DOHH2 (cell line): ENCODE measurements at regions not wholly inside any gene's neighbourhood (a gene's known extent, or its start where the extent isn't known, plus 50 kb on each side); places are given as distances from the start of the nearest gene placed in this dataset.
"Not testable (repeated sequence)": the region's sequence is repeated elsewhere in the genome, so short reads cannot be mapped to it uniquely, and the experiment has no call there.

Experiments
- H3F3A ChIP-seq: fragments of 200-600 bp; sonication (generic), shearing (Covaris generic); 2 replicates; pipeline ENCODE4 v1.6.0; 2016; ENCODE audit warnings: antibody characterized with exemption, mild to moderate bottlenecking; ENCODE audit not compliant: control insufficient read depth, insufficient read depth
- H3K27ac ChIP-seq: fragments of 200-600 bp; sonication (generic); 2 replicates; pipeline ENCODE4 v1.5.1; 2014; ENCODE audit warnings: low read depth, mild to moderate bottlenecking, low read length, moderate library complexity
- H3K27me3 ChIP-seq: fragments of 200-600 bp; sonication (generic); 2 replicates; pipeline ENCODE4 v1.6.1; 2014; ENCODE audit warnings: mild to moderate bottlenecking, low read length, mixed read lengths; ENCODE audit not compliant: control insufficient read depth
- H3K36me3 ChIP-seq: fragments of 200-600 bp; sonication (generic); 2 replicates; pipeline ENCODE4 v1.6.1; 2014; ENCODE audit warnings: mild to moderate bottlenecking, low read length, moderate library complexity, mixed read lengths; ENCODE audit not compliant: control insufficient read depth
- H3K4me1 ChIP-seq: fragments of 200-600 bp; sonication (generic); 2 replicates; pipeline ENCODE4 v1.6.1; 2014; ENCODE audit warnings: mild to moderate bottlenecking, low read length, mixed read lengths; ENCODE audit not compliant: control insufficient read depth
- H3K4me2 ChIP-seq: fragments of 200-600 bp; sonication (generic); 2 replicates; pipeline ENCODE4 v1.6.0; 2014; ENCODE audit warnings: mild to moderate bottlenecking, low read length, moderate library complexity
- H3K4me3 ChIP-seq: fragments of 200-600 bp; sonication (generic); 2 replicates; pipeline ENCODE4 v1.5.1; 2014; ENCODE audit warnings: mild to moderate bottlenecking, low read length, mixed read lengths
- H3K79me2 ChIP-seq: fragments of 200-600 bp; sonication (generic); 2 replicates; pipeline ENCODE4 v1.6.1; 2014; ENCODE audit warnings: mild to moderate bottlenecking, low read length, mixed read lengths; ENCODE audit not compliant: control insufficient read depth
- H3K9me2 ChIP-seq: fragments of 200-600 bp; sonication (generic); replicated peaks from 2 replicates; pipeline ENCODE4 v1.6.1; 2014; ENCODE audit warnings: mild to moderate bottlenecking, low read length, mixed read lengths; ENCODE audit not compliant: control insufficient read depth
- H3K9me3 ChIP-seq: fragments of 200-600 bp; sonication (generic); 2 replicates; pipeline ENCODE4 v1.6.1; 2014; ENCODE audit warnings: antibody characterized with exemption, low read length, mixed read lengths; ENCODE audit not compliant: control insufficient read depth, insufficient read depth
- H4K20me1 ChIP-seq: fragments of 200-600 bp; sonication (generic); 2 replicates; pipeline ENCODE4 v1.6.0; 2014; ENCODE audit warnings: low read depth, mild to moderate bottlenecking, antibody characterized with exemption, low read length, moderate library complexity; ENCODE audit not compliant: control insufficient read depth, insufficient read depth
- CTCF ChIP-seq: fragments of 200-600 bp; sonication (generic); IDR thresholded peaks from one replicate; pipeline ENCODE4 v1.5.1; 2014; ENCODE audit warnings: antibody characterized with exemption, mild to moderate bottlenecking, low read depth, low read length; ENCODE audit not compliant: poor library complexity, severe bottlenecking
- EZH2phosphoT487 ChIP-seq: fragments of 200-600 bp; sonication (generic); IDR thresholded peaks from 2 replicates; pipeline ENCODE4 v1.6.1; 2017; ENCODE audit warnings: borderline replicate concordance, mild to moderate bottlenecking, antibody characterized with exemption, low read length, moderate library complexity, mixed read lengths

DNA sequence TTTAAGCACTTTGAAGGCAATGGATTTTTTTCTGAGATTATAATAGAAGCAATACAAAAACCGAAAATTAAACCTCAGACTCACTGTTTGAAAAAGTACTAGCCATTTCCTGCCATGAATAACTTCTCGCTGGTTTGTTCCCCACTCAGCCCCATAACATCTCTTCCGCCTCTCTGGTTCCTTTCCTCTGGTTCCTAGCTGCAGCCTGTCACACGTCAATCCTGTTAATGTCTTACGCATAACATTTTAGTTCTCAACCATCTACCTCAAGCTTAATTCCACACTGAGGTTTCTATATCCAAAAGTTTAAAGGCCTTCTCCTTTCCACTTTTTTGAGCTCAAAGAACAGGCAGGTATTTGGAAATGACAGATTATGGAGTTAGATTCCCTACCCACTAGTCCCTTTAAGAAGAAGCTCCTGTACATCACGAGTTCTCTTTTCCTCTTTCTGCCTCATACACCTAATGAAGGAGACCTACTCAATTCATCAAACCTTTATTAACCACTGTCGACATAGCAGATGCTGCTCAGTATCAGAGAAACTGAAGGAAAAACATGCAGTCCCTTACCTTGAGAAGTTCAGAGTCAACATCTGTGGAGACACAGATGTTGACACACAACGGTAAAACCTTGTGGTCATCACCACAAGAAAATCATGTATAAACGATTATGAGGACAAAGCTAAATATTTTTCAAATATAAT is 243.0 kb upstream of the PTGER4 start:
- Histone ChIP-seq H3K4me3 (no peak overlapping the region), H3K27me3 (no peaks in the 10 kb centered on the region), H3K27ac (no peak overlapping the region), H3K9me2 (no peaks in the 10 kb centered on the region), H3K4me2 (no peak overlapping the region), H4K20me1 (no peaks in the 10 kb centered on the region), H3K4me1 (0 out of 2 replicates have a peak, but pooled peaks cover 3% of the 10 kb centered on the region), H3K79me2 (no peaks in the 10 kb centered on the region), H3K9me3 (no peaks in the 10 kb centered on the region), H3F3A (no peaks in the 10 kb centered on the region), H3K36me3 (no peaks in the 10 kb centered on the region)
- no peak for TF ChIP-seq CTCF
- no peak for TF ChIP-seq EZH2phosphoT487

DNA sequence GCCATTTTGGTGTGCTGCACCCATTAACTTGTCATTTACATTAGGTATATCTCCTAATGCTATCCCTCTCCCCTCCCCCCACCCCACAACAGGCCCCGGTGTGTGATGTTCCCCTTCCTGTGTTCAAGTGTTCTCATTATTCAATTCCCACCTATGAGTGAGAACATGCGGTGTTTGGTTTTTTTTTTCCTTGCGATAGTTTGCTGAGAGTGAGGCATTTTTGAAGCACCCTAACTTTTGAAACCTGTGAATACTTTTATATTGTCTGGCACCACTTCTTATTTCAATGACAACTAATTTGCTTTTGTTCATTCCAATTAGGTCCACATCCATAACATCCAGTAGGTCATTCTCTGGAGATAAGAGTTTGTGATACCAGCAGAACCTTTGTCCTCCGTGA is 244.0 kb upstream of the PTGER4 start:
- H3K27me3 ChIP-seq, H3F3A ChIP-seq, H3K9me2 ChIP-seq, H3K4me3 ChIP-seq, H3K4me1 ChIP-seq, H3K36me3 ChIP-seq, H3K79me2 ChIP-seq, H3K9me3 ChIP-seq, H4K20me1 ChIP-seq, H3K27ac ChIP-seq, H3K4me2 ChIP-seq: not testable (repeated sequence)

- H4K20me1 ChIP-seq = no peaks in the 10 kb centered on the region
- H3F3A ChIP-seq = no peaks in the 10 kb centered on the region
- no peaks in the 10 kb centered on the region for H3K9me2 ChIP-seq
- H3K27me3 ChIP-seq = no peaks in the 10 kb centered on the region
- H3K27ac ChIP-seq = no peak overlapping the region
- TF ChIP-seq EZH2phosphoT487 (no peak), CTCF (no peak)
- no peak overlapping the region for H3K4me2 ChIP-seq
- H3K36me3 ChIP-seq = no peaks in the 10 kb centered on the region
- H3K79me2 ChIP-seq = no peaks in the 10 kb centered on the region
- no peaks in the 10 kb centered on the region for H3K9me3 ChIP-seq
- no peak overlapping the region for H3K4me3 ChIP-seq
- no peaks in the 10 kb centered on the region for H3K4me1 ChIP-seq
Measured at GRCh38 chr5:40432836-40433235, 246.9 kb upstream of the PTGER4 start.

- H3K4me3 ChIP-seq = no peak overlapping the region
- no peaks in the 10 kb centered on the region for H3K4me1 ChIP-seq
- H3K27ac ChIP-seq = no peak overlapping the region
- H3F3A ChIP-seq = no peaks in the 10 kb centered on the region
- no peaks in the 10 kb centered on the region for H3K9me3 ChIP-seq
- H3K79me2 ChIP-seq = no peaks in the 10 kb centered on the region
- H3K36me3 ChIP-seq = no peaks in the 10 kb centered on the region
- no peak overlapping the region for H3K4me2 ChIP-seq
- no peaks in the 10 kb centered on the region for H3K9me2 ChIP-seq
- TF ChIP-seq EZH2phosphoT487 = no peak
- no peak for TF ChIP-seq CTCF
- H4K20me1 ChIP-seq = no peaks in the 10 kb centered on the region
- no peaks in the 10 kb centered on the region for H3K27me3 ChIP-seq
Measured at GRCh38 chr5:40431734-40432133, 248.0 kb upstream of the PTGER4 start.
